LoVo (cell line): ENCODE measurements at regions not wholly inside any gene's neighbourhood (a gene's known extent, or its start where the extent isn't known, plus 50 kb on each side); places are given as distances from the start of the nearest gene placed in this dataset.

ENCODE experiments used
- DNase-seq: peaks from one replicate; pipeline ENCODE4 v3.0.0-alpha.2; 2016; ENCODE audit warnings: low spot score

DNA sequence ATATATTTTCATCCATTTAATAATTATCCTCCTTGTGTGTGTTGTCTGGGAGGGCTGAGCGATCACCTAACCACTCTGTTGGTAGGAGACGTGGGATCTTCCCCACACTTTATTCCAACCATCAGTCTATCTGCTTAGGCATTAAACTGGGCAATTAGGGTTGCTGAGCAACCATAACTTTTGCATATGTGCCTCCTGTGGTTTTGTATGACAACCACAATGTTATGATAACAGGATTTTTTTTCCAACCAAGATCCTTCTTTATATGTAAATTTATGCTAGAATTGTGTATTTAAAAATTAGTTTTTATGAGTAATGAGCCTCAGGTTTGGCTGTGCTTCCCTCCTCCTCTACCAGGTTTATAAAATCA lies 495.0 kb upstream of the MGMT start:
- DNase-seq = no peak

DNA sequence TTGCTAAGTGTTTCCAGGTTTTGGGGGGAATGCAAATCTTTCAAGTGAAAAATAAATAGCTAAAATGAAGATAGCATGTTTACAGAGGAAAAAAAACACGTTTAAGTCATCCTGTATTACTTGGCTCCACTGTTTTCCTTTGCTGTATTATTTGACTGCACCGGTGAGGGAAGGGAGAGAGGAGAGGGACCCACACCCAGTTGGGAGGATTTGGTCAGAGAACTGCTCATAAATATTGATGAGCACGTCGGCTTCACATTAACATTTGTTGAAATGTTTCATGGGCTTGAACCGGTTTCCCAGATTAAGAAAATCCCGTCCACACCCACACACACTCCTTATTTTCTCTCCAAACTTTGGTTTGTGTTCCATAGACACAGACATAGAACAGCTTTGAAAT lies 493.8 kb upstream of the MGMT start:
- DNase-seq = no peak

DNA sequence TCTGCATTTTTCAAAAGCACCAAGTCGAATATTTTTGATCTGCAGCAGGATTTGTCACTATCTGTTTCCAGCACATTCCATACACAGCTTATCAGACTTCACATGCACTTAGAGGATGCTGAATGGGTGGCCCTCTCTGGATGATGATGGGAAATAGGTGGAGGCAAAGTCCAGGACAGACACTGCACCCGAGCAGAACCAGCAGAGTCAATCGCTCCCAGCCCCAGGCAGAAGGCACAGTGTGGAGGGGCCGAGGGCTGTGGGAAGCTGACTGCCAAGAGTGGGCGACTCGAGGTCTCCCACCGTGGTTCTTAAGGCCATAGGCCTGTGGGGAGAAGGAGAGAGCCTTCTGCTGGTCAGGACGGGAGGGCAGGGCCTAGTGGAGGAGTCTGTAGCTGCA lies 490.2 kb upstream of the MGMT start:
- DNase-seq = no peak

DNA sequence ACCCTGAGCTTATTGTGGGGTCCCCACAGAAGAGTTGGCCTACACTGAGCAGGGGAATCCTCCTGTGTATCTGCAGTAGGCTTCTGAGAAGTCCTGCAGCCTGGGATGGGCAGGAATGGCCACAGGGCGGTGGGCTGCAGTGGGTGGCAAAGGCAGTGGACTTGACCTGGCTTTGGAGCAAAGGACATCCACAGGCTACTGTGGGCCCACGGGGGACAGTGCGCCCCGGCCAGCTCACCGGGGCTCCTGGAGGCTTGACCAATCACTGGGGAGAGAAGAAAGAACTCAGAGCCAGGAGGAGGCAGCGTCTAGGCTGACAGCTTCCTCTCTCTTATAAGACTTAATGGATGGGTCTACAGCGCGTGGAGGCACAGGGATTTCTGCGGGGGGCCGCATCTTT lies 488.8 kb upstream of the MGMT start:
- no peak for DNase-seq

DNA sequence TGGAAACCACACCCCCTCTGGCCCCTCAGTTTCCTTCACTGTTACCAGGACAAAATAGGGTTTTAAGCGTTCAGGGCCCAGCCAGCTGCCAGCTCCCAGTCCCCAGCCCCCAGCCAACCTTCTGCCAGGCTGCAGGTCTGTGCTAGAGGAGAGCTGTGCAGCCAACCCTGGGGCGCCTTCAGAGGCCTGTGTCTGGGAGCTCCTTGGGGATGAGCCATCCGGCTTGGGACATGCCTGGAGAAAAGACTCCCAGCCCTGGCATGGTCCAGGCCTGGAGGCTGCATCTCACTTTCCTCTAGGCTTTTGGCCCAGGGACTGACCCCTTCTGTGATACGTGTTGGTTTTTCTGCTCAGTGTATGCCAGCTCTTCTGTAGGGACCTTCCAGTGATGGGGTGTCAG lies 487.6 kb upstream of the MGMT start:
- DNase-seq = no peak

DNA sequence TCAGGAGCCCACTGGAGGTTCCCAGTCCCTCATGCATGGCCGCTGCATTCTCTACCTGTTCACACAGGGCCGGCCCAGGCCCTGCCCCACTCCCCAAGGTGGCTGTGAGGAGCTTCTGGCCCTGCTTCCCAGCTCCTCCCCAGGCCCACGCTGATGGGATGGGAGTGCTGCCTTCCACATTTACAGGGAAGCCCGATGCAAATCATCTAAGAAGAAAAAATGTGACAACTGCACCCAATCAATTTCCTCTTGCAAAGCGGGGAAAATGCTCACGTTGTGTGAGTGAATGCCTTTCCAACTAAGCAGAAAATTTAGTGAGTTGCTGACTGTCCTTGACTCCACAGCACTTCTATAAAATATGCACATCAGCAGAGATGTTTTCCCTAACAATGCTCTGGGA lies 485.8 kb upstream of the MGMT start:
- DNase-seq = no peak

DNA sequence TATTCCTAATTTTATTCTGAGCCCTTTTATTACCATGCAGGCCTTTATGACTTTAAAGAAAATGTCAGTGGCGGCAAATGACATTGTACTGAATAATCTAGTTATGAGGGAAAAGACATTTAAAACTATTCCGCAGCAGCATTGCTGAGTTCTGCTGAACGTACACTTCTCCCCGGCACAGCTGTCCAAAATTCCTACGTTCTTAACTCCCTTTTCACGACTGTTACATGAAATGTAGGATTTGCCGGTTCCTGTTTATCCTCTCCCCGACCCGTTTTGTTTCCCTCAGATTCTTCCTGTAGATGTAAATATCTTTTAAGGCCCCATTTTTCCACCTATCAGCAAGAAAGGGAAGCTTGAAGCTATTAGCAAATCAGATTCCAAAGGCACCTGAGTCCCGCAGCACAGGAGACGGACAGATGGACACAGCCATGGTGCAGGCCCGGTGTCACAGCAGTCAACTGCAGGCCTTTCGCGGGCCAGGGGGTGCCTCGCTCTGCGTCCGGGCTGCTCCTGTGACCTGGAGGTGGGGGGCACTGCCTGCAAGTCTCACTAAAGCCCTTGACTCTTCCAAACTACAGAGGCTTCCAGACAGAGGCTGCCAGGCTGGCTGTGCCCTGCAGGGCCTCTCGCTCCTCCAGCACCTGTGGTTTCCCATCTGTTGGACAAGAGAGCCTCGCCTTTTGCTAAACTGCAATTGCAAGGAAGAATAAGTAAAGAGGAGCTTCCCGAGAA lies 485.0 kb upstream of the MGMT start:
- DNase-seq = no peak

DNA sequence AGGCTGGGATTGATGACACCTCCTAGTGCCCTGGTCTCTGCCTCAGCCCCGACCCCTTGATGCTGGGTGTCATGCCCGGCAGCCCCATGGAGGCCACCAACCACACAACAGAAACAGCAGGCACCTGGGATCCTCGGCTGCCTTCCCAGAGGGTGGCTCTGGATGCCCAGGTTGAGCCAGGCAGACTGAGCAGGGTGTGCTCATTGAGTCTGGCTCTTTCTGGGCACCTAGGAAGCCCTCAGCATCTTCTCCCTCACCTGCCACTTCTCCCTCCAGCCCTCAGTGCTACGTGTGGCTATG lies 484.5 kb upstream of the MGMT start:
- no peak for DNase-seq

DNA sequence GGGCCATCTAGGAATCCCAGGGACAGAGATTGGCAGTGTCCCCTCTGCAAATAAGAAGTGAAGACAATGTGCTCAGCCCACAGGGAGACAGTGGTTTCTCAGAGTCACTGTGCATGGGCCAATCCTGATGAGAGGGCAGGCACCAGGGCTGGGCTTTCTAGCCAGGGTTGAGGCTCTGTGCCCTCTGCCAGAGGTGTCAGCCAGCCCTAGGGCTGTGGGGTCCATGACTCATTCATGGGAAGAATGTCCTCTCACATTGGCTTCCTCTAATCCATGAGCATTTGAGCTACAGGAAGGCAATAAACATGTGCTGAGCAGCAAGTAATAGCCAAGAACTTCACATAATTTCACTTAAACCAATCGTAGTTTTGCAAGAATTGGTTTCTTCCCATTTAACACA lies 482.0 kb upstream of the MGMT start:
- no peak for DNase-seq

DNA sequence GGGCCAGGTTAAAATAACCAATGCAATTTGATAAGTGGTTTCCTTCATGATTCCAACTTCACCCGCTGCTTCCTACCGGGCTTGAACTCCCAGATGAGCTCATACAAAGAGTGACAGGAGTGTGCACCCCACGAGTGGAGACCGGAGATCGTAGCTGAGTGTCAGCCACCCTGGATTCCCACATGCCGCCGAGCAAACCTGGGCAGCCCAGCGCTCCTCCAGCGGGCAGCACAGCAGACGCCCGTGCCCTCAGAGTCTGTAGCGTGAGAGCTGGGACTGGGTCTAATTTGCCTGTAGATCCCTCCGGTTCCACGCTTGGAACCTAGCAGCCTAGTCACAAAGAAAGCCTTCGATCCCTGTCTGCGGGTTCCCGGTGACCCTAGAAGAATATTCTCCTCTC lies 476.1 kb upstream of the MGMT start:
- no peak for DNase-seq

DNA sequence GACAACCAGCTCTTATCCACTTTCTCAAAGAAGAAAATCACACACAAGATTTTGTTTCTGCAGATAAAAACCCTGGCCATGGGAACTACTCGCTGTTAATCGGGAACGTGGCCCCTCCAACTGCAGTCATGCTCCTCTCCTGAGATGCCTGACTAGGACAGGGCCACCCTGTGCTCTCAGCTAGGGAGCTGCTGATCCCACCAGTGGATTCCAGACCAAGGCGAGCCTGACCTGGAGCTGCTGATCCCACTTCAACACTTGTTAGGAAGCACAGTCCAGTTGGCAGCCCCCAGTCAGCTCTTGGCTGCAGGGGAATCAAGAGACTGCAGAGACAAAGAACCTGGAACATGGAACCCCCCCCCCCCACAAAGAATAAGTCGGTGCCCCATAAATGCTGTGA lies 474.3 kb upstream of the MGMT start:
- no peak for DNase-seq

DNA sequence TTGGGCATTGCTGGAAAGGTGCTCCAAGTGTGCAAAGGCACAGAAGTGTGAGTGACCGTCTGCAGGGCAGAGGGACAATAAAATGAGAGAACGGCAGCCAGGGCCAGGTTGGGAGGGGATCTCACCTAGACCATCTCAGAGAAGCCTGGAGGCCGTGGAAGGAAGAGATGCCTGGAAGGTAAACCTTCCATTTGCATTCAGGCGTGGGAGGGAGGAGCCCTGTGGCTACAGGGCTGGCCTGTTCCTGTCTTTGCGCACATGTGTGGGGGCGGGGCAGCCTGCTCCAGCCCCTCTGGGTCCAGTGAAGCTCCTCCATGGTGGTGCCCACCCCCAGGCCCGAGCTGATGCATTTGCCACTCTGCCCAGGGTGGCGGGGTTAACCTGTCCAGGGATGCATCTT lies 473.6 kb upstream of the MGMT start:
- no peak for DNase-seq

DNA sequence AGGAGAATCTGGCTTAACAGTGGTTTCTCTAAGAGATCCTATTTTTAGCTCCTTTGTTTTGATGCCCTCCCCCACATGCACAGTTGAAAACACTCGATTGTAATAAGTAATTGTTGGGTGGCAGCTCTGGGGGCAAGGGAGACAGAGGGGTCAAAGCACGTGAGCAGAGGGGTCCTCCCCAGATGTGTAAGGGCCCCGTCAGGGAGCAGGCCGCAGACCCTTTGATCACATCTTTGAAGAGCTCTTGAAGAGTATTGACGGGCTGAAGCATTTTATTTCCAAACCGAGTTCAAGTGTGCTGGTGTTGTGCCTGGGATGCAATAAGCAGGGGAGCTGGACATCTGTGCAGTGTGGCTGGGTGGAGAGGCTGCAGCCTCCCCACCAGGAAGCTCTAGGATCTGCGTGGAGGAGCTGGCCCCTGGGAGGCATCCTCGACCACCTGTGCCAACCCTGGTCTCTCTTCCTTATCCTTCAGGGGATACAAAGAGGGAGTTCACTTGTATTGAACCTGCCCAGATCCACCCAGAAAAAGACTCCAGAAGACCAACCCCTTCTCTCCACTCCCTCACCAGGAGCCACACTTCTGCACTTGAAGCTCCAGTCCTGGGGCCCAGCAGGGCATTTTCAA lies 473.0 kb upstream of the MGMT start:
- no peak for DNase-seq

DNA sequence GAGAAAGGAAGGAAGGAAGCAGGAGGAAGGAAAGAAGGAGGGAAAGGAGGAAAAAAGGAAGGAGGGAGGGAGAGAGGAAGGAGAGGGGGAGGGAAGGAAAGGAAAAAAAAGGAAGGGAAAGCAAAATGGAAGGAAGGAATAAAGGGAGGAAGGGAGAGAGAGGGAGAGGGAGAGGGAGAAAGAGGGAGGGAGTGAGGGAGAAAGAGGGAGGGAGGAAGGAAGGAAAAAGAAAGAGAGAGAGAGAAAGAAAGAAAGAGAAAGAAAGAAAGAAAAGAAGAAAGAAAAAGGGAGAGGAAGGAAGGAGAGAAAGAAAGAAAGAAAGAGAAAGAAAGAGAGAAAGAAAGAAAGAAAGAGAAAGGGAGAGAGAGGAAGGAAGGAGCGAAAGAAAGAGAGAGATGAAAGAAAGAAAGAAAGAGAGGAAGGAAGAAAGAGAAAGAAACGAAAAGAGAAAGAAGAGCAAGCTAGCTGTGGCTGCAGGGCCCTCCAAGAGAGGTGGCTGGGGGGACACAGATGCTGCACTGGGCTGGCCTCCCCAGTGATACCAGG lies 472.4 kb upstream of the MGMT start:
- DNase-seq = no peak

DNA sequence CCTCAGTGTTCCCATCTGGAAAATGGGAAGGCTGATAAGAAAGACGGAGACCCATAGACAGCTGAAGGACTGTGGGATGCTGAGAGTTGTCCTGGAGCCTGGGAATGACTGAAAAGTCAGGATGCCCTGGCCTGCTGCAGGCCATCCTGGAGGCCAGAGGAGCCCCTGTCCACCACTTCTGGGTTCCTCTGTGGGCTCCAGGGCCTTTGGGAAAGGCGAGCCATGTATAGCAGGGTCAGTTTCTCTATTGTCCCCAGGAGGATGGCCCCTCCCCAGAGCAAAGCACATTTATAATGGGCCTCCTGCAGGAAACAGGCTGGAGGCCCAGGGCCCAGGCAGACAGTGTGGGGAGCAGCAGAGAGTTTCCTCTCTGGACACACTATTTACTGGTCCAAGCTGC lies 471.4 kb upstream of the MGMT start:
- no peak for DNase-seq

DNA sequence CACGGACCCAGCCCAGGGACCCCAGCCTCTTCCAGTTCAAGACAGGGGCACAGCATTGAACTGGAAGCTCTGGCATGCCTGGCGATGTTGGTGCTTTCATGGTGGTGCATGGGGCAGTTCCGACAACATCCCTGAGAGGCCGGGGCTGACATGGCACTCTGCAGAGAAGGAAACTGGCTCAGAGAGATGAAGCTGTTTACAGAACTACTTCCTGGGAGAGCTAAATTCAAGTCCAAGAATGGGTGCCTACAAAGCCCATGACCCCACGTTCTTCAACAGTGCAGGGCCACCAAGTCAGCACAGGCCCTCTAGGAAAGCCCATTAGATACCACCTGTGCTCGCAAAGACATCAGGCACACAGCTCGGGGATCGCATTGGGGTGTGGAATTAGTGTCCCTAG lies 470.9 kb upstream of the MGMT start:
- DNase-seq = no peak

DNA sequence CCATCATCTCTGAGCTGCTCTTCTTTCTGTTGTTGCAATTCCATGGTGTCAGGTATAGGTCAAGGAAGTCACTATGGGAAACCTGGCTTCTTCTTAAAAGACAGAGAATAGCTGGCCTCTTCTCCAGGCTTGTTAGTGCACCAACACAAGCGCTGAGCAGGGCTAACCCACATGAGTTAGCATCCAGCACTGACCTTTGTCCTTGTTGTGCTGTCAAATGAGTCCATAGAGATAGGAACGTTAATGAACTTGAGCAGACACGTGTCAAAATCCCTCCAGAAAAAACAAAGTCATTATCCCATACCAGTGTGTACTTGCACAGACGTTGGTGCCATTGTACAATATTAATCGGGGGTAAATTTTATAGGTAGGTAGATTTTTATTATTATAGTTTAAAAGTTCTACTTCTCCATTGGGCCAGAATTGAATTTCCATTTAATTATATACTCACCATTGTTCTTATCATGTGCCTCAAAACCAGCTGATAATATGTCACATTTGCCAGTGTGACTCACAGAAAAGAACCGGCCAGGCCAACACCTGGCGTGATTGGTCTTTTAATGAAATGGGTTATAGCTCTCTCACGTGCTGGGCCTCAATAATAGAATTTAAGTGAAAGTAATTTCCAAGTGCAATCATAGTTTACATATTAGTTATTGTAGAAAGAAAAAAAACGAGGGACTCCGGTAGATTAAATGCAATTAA lies 468.8 kb upstream of the MGMT start:
- DNase-seq = no peak

DNA sequence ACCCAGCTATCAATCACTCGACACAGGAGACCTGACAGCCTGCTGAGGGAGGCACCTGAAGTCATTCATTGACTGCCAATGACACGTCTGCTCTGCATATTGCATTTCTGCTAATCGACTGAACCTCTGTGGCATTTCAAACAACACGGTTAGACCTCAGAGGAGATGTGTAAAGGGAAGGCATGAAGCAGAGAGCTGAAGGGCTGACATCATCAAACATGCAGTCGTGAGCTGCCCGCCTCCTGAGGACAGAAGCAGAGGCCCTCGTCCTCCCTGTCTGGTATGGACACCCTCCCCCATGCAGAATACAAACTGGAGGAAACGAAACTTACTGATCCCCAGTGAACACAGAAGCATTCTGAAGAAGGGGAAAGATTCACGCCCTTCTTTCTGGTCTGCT lies 462.6 kb upstream of the MGMT start:
- no peak for DNase-seq

DNA sequence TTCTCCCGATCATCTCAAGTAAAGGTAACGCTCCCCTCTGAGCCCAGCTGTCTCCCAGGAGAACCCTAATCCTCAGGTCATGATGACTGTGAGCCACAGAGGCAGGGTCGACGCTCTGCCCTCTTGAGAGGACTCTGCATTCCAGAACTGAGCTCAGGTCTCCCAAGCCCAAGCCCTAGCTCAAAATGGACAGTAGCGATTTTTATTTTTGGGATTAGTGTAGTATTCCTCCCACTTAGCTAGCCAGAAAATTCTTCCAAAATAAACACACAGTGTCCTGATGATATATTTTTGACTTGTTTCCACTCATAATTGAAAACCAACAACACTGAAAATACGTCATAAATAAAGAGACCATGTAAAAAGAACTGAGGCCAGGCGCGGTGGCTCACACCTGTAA lies 462.0 kb upstream of the MGMT start:
- DNase-seq = no peak

DNA sequence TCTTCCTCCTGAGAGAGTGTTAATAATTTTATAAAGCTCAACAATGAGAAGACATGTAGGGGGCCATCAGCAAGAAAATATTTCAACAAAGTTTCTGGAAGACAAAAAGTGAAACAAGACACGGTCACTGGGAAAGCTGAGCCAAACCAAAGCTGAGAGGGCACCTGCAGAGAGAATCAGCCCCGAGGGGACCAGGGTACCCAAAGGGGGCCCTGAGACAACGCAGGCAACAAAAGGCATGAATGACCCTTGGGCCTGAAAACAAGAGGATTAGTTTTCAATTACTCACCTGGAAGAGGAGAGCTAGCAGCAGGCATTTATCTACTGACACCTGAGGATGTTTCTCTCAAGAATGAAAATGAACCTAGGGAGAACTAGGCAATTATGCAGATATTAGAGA lies 461.2 kb upstream of the MGMT start:
- DNase-seq = no peak

DNA sequence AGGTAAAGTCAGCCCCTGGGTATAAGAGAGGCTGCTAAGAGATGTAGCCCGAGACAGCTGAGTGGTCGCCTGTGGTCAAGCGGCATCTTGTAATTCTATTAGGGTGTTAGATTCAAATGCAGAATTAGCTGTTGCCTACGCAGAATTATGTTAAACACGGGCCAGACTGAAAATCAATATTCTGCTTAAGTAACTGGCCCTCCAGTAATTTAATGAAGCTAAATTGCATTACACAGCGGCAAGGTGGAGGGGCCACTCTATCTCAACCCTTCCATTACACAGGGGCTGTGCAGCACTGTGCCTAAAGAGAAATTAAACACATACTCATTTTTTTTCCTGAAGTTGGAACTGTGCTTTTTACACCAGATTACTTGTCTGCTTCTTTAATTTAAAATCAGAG lies 448.5 kb upstream of the MGMT start:
- DNase-seq = no peak

DNA sequence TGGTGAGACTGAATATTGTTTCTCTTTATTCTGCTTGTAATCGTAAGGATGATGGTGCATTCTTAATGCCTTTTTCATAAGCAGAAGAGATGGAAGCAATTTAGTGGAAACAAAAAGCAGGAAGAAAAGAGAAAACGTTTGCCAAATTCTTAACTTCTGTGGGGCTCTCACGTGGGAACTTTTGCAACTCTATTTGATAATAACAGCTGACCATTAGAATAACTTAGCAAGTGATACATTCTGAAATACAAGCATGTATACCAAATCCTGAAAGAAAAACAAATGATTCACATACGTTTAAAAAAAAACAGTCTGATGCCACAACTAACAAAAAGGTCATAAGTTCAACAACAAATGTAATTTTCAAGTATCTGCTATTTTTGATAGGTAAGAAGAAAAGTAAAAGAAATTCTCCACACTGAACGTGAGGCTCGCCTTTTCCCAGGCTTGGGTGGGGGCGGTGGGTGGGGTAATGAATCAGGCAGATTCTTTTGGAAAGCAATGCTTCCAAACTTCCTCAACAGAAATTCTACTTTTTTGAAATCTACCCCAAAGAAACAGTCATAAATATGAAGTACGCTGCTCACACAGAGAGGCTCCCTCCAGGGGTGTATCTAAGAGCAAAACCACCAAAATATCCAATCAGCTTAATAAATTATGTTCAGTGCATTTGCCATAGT lies 446.2 kb upstream of the MGMT start:
- DNase-seq = no peak
